Ectodermal cell (in vitro differentiated cells): ENCODE measurements at regions not wholly inside any gene's neighbourhood (a gene's known extent, or its start where the extent isn't known, plus 50 kb on each side); places are given as distances from the start of the nearest gene placed in this dataset.

Experiments
- H3K27ac ChIP-seq: 2 replicates; pipeline ENCODE4 v1.7.0; 2013; ENCODE audit warnings: mild to moderate bottlenecking, low read depth, low read length; ENCODE audit not compliant: insufficient read depth, poor library complexity, severe bottlenecking
- H3K27me3 ChIP-seq: 2 replicates; pipeline ENCODE4 v1.7.0; 2013; ENCODE audit warnings: mild to moderate bottlenecking, low read length; ENCODE audit not compliant: insufficient read depth, control insufficient read depth, poor library complexity, severe bottlenecking
- H3K36me3 ChIP-seq: one replicate; pipeline ENCODE4 v1.7.0; 2013; ENCODE audit warnings: low read length; ENCODE audit not compliant: control insufficient read depth, insufficient read depth
- H3K4me1 ChIP-seq: one replicate; pipeline ENCODE4 v1.7.0; 2013; ENCODE audit warnings: low read length; ENCODE audit not compliant: control insufficient read depth, insufficient read depth
- H3K4me3 ChIP-seq: 2 replicates; pipeline ENCODE4 v1.7.0; 2013; ENCODE audit warnings: low read depth, low read length, control low read depth; ENCODE audit not compliant: insufficient read depth
- H3K9me3 ChIP-seq: 2 replicates; pipeline ENCODE4 v1.7.0; 2013; ENCODE audit warnings: mild to moderate bottlenecking, low read length, moderate library complexity; ENCODE audit not compliant: control insufficient read depth
- WGBS, 2 experiments: methylation state at CpG; one replicate each; pipeline ENCODE4 v1.1.7; 2013; ENCODE audit warnings: missing lambda C conversion rate in 2 of 2; 5-methylcytosine and 5-hydroxymethylcytosine counted together

- 61 to 64% methylated on average over 2 of the region's 2 CpGs for WGBS, 2 experiments
- Histone ChIP-seq H3K9me3 (no peaks in the 10 kb centered on the region), H3K36me3 (no peaks in the 10 kb centered on the region), H3K4me3 (no peak overlapping the region), H3K27me3 (no peaks in the 10 kb centered on the region), H3K4me1 (peaks cover 13% of the 10 kb centered on the region), H3K27ac (no peak overlapping the region)
These were observed 367.3 kb upstream of the IMPG1 start for GRCh38 chr6:76439811-76440210.

DNA sequence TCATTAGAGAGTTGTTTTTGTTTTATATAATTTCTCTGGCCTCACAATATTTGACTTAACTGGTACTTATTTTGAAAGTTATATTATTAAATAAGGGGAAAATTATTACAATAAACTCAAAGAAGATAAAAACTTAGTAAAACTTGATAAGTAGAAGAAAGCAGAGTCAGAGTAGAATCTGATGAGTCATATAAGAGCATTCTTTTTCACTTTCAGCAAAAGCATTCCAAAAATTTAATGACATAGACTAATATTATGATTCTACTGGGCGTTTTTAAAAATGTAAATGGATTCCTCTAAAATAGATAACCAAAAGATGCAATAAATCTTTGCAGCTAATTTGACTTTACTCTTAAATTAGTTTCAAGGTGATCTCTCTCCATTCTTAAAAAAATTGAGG, 366.3 kb upstream of the IMPG1 start:
- Histone ChIP-seq H3K4me1 (peaks cover 13% of the 10 kb centered on the region), H3K36me3 (no peaks in the 10 kb centered on the region), H3K27ac (no peak overlapping the region), H3K27me3 (no peaks in the 10 kb centered on the region), H3K4me3 (no peak overlapping the region), H3K9me3 (no peaks in the 10 kb centered on the region)
- WGBS, 2 experiments = no CpG with 5 or more reads among the region's 1 CpG

DNA sequence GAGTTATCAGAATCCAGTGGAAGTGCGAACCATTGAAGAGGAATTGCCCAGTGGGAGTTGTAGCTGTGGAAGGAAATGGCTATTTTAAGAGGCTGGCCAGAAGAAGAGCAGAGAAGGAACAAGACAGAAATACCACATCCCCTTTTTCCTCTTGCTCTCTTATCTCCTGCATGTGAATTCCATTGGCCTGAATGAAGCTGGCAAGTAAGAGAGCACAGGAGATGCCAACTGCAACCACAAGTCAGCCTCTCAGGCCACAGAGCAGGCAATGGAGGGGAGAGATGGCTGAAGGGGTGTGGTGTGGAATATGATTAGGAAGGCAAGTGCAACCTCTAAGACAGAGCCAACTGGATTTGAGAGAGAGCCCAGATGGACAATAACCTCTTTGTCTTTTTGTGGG, 362.7 kb upstream of the IMPG1 start:
- WGBS, 2 experiments = 96 to 100% methylated on average over 1 of the region's 1 CpG
- Histone ChIP-seq H3K27me3 (no peaks in the 10 kb centered on the region), H3K36me3 (no peaks in the 10 kb centered on the region), H3K4me1 (peaks cover 4% of the 10 kb centered on the region), H3K27ac (no peak overlapping the region), H3K9me3 (no peaks in the 10 kb centered on the region), H3K4me3 (no peak overlapping the region)

DNA sequence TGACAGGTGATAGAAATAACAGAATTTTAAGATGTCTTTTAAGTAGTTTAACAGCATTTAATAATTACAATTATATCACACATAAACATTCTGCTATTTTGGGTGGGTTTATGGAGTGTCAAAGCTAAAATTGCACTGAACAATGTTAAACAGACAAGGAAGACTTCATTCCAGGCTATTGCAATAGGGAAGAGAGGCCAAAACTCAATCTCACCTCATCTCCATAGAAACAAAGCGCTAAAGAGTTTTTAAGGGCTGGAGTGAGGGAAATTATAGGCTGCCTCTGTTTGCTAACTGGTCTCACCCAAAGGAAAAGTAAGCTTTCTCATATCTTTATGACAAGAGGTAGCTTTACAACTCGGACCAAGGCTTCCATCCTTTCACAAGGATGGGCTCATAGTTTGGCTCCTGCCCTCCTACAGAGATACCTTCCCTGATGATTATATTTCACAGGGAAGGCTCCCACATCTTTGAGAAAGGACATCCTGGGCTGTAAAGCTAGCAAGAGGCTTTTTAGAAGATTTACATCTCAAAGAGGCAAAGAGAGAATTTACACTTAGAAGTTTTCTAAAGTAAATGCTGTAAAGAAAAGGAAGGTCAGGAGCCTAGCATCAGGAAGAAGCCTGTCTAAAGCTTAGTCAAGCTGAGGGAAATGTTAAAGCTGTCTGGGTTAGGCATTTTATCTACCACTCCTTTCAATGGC, 350.2 kb upstream of the IMPG1 start:
- H3K9me3 ChIP-seq = no peaks in the 10 kb centered on the region
- 0 to 20% methylated on average over 1 to 2 of the region's 2 CpGs for WGBS, 2 experiments
- no peaks in the 10 kb centered on the region for H3K27me3 ChIP-seq
- H3K27ac ChIP-seq = no peak overlapping the region
- no peak overlapping the region for H3K4me3 ChIP-seq
- H3K36me3 ChIP-seq = no peaks in the 10 kb centered on the region
- no peaks in the 10 kb centered on the region for H3K4me1 ChIP-seq

GRCh38 chr6:76420094-76420493, 347.6 kb upstream of the IMPG1 start:
- H3K27ac ChIP-seq = no peak overlapping the region
- H3K27me3 ChIP-seq = no peaks in the 10 kb centered on the region
- no peak overlapping the region for H3K4me3 ChIP-seq
- no peaks in the 10 kb centered on the region for H3K9me3 ChIP-seq
- H3K4me1 ChIP-seq = no peaks in the 10 kb centered on the region
- WGBS, 2 experiments = 92 to 93% methylated on average over 2 of the region's 2 CpGs
- H3K36me3 ChIP-seq = no peaks in the 10 kb centered on the region

DNA sequence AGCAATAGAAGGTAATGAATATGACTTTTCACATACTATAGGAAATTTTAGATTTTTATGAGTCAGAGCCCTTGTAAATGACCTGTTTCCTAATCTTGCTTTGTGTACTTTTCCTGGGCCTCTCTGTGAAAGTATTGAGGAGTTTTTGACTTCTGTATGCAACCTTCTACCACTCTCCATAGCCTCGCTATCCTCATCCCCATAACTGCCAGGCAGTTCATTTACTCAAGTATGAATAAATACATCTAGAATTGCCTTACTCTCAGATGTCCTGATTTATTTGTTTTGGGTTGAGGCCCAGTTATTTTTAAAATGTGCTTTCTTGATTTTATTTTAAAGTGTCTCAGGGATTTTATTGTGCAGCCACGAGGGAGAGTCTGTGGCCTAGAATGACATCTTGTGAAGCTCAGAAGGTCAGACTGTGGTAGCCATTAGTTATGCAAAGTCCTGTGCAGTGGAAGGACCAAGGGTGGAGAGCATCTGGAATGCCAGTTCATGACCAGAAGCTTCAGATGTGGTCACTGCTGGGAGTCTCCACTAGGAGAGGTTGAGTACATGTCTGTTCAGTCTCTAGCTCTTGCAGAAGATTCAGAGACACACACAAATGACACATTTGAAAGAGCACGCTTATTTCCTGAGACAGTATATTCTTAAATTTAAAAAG, 346.2 kb upstream of the IMPG1 start:
- Histone ChIP-seq H3K4me3 (no peak overlapping the region), H3K4me1 (no peaks in the 10 kb centered on the region), H3K27me3 (no peaks in the 10 kb centered on the region), H3K9me3 (no peaks in the 10 kb centered on the region), H3K36me3 (no peaks in the 10 kb centered on the region), H3K27ac (no peak overlapping the region)
- 94 to 97% methylated on average over 1 to 3 of the region's 3 CpGs for WGBS, 2 experiments

- Histone ChIP-seq H3K27me3 (no peaks in the 10 kb centered on the region), H3K4me3 (no peak overlapping the region), H3K27ac (no peak overlapping the region), H3K4me1 (no peaks in the 10 kb centered on the region), H3K9me3 (no peaks in the 10 kb centered on the region), H3K36me3 (no peaks in the 10 kb centered on the region)
- 84 to 85% methylated on average over 5 of the region's 5 CpGs for WGBS, 2 experiments
These were observed 344.6 kb upstream of the IMPG1 start for GRCh38 chr6:76416821-76417605.

DNA sequence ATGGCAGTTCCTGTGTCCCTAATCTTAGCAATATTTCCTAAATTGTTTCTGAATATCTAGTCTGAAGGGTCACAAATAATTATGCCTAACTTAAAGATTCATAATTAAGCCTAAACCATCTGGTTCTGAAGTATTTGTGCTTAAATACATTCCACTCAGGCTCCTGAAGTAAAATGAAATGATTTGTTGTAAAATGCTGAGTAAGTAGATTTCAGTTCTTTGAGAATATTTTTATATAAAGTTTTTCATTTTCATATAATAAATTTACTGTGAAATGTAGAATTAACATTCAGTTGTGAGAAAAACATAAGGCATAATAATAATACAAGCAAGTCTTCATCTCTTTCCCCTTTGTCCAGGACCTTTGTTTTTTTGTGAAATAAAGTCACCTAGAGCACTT, 330.6 kb upstream of the IMPG1 start:
- H3K4me1 ChIP-seq = no peaks in the 10 kb centered on the region
- H3K4me3 ChIP-seq = no peak overlapping the region
- no peaks in the 10 kb centered on the region for H3K9me3 ChIP-seq
- H3K36me3 ChIP-seq = no peaks in the 10 kb centered on the region
- no peaks in the 10 kb centered on the region for H3K27me3 ChIP-seq
- H3K27ac ChIP-seq = no peak overlapping the region

GRCh38 chr6:76397966-76398365, 325.5 kb upstream of the IMPG1 start:
- no peaks in the 10 kb centered on the region for H3K9me3 ChIP-seq
- H3K27ac ChIP-seq = no peak overlapping the region
- no peaks in the 10 kb centered on the region for H3K4me1 ChIP-seq
- WGBS, 2 experiments = 92 to 100% methylated on average over 1 of the region's 1 CpG
- no peaks in the 10 kb centered on the region for H3K36me3 ChIP-seq
- H3K4me3 ChIP-seq = no peak overlapping the region
- no peaks in the 10 kb centered on the region for H3K27me3 ChIP-seq

GRCh38 chr6:76382201-76382600, 309.7 kb upstream of the IMPG1 start:
- Histone ChIP-seq H3K27ac (no peak overlapping the region), H3K4me3 (no peak overlapping the region), H3K4me1 (no peaks in the 10 kb centered on the region), H3K9me3 (no peaks in the 10 kb centered on the region), H3K27me3 (no peaks in the 10 kb centered on the region), H3K36me3 (no peaks in the 10 kb centered on the region)
- 91 to 100% methylated on average over 1 of the region's 1 CpG for WGBS, 2 experiments
